CD4-positive, alpha-beta T cell (primary cell): ENCODE measurements at regions not wholly inside any gene's neighbourhood (a gene's known extent, or its start where the extent isn't known, plus 50 kb on each side); places are given as distances from the start of the nearest gene placed in this dataset.
A peak's percentile ranks its signal among the peaks of the same experiment; 100 is the strongest.

Experiments used
- ATAC-seq: fragments of 200-7000 bp; cut with Tn5 transposase; one replicate; pipeline ENCODE4 v1.10.0; 2022; ENCODE audit warnings: mild to moderate bottlenecking; ENCODE audit not compliant: poor library complexity
- CTCF ChIA-PET: fragments of 350-600 bp; sonication (Branson Sonifier 250); formaldehyde crosslinking; loops from one replicate; lab custom pipeline; 2021; ENCODE audit warnings: antibody characterized with exemption, inconsistent platforms; lab: Charles Lee
- POLR2A ChIA-PET: fragments of 350-600 bp; sonication (Branson Sonifier 250); formaldehyde crosslinking; loops from one replicate; lab custom pipeline; 2021; ENCODE audit warnings: antibody characterized with exemption, inconsistent platforms; lab: Charles Lee
- DNase-seq, 14 experiments: peaks; one replicate each; pipeline ENCODE4 v3.0.0-alpha.2; 2013 to 2020; ENCODE audit warnings: mixed read lengths in 2 of 14
- H3K27ac ChIP-seq, 2 donors: one replicate each; pipeline versions ENCODE4 v1.5.1 to v1.7.0; 2013; ENCODE audit warnings: low read length in 2 of 2, low read depth in 1 of 2, mild to moderate bottlenecking in 1 of 2
- H3K27me3 ChIP-seq, 2 experiments: 1 replicate in 1 of 2; 2 replicates in 1 of 2; pipeline versions ENCODE4 v1.6.1 to v1.7.0; 2013; ENCODE audit warnings: low read length in 2 of 2, control low read depth in 1 of 2, mild to moderate bottlenecking in 1 of 2, moderate library complexity in 1 of 2; ENCODE audit not compliant: insufficient read depth in 2 of 2, control insufficient read depth in 1 of 2
- H3K36me3 ChIP-seq: one replicate; pipeline ENCODE4 v1.6.1; 2013; ENCODE audit warnings: low read length, control low read depth; ENCODE audit not compliant: insufficient read depth
- H3K4me1 ChIP-seq: one replicate; pipeline ENCODE4 v1.6.1; 2013; ENCODE audit warnings: low read length, control low read depth; ENCODE audit not compliant: insufficient read depth
- H3K4me3 ChIP-seq: one replicate; pipeline ENCODE4 v1.5.1; 2013; ENCODE audit warnings: mild to moderate bottlenecking, low read length, moderate library complexity
- H3K9me3 ChIP-seq, 2 experiments: 1 replicate in 1 of 2; 2 replicates in 1 of 2; pipeline versions ENCODE4 v1.6.1 to v1.7.0; 2013; ENCODE audit warnings: low read length in 2 of 2, mild to moderate bottlenecking in 2 of 2, control low read depth in 1 of 2, moderate library complexity in 1 of 2; ENCODE audit not compliant: control insufficient read depth in 1 of 2, insufficient read depth in 1 of 2
- H3K27ac Mint-ChIP-seq: one replicate; pipeline ENCODE4 v1.8.0; 2020; ENCODE audit warnings: mixed read lengths
- H3K27me3 Mint-ChIP-seq: one replicate; pipeline ENCODE4 v1.8.0; 2021; ENCODE audit warnings: mixed read lengths
- H3K36me3 Mint-ChIP-seq: one replicate; pipeline ENCODE4 v1.8.0; 2021; ENCODE audit warnings: low read depth, mixed read lengths
- H3K4me1 Mint-ChIP-seq: one replicate; pipeline ENCODE4 v1.8.0; 2021; ENCODE audit warnings: low read depth, mixed read lengths
- H3K4me3 Mint-ChIP-seq: one replicate; pipeline ENCODE4 v1.8.0; 2020; ENCODE audit warnings: mild to moderate bottlenecking, mixed read lengths
- H3K9me3 Mint-ChIP-seq: one replicate; pipeline ENCODE4 v1.8.0; 2020; ENCODE audit warnings: mixed read lengths
- intact Hi-C, 2 experiments: fragments of 100-400 bp; cut with DNase I in 1 of 2; cut with micrococcal nuclease in 1 of 2; formaldehyde crosslinking; loops; one replicate each; pipeline versions ENCODE4 v1.15.1 to v1.9.0; 2023 to 2025; cut with DNase I, micrococcal nuclease
- TF ChIP-seq, protein P1 (sequence below): fragments of 200-600 bp; IDR thresholded peaks from one replicate; pipeline ENCODE4 v1.8.0; 2022; ENCODE audit warnings: antibody characterized with exemption, mild to moderate bottlenecking

- no peak for ATAC-seq
- Histone ChIP-seq H3K36me3 (no peaks in the 10 kb centered on the region), H3K27me3 (no peaks in the 10 kb centered on the region), H3K9me3 (no peaks in the 10 kb centered on the region), H3K4me1 (no peaks in the 10 kb centered on the region), H3K27ac (no peak overlapping the region), H3K4me3 (no peak overlapping the region)
- ChIA-PET CTCF (no interaction called here), POLR2A (no interaction called here)
- Mint-ChIP-seq H3K4me1 (no peaks in the 10 kb centered on the region), H3K27me3 (peaks cover 4% of the 10 kb centered on the region), H3K4me3 (no peak overlapping the region), H3K27ac (no peak overlapping the region), H3K9me3 (no peaks in the 10 kb centered on the region), H3K36me3 (no peaks in the 10 kb centered on the region)
- TF ChIP-seq, protein P1, sequence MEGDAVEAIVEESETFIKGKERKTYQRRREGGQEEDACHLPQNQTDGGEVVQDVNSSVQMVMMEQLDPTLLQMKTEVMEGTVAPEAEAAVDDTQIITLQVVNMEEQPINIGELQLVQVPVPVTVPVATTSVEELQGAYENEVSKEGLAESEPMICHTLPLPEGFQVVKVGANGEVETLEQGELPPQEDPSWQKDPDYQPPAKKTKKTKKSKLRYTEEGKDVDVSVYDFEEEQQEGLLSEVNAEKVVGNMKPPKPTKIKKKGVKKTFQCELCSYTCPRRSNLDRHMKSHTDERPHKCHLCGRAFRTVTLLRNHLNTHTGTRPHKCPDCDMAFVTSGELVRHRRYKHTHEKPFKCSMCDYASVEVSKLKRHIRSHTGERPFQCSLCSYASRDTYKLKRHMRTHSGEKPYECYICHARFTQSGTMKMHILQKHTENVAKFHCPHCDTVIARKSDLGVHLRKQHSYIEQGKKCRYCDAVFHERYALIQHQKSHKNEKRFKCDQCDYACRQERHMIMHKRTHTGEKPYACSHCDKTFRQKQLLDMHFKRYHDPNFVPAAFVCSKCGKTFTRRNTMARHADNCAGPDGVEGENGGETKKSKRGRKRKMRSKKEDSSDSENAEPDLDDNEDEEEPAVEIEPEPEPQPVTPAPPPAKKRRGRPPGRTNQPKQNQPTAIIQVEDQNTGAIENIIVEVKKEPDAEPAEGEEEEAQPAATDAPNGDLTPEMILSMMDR, result no peak
- intact Hi-C loops, result no loop called here
- no peak for DNase-seq
Measured at GRCh38 chr2:56128235-56128634, 55.6 kb upstream of the CCDC85A start.

GRCh38 chr2:56130463-56131070 lies 53.2 kb upstream of the CCDC85A start:
- Histone ChIP-seq H3K4me3 (no peak overlapping the region), H3K4me1 (no peaks in the 10 kb centered on the region), H3K9me3 (no peaks in the 10 kb centered on the region), H3K27ac (no peak overlapping the region), H3K36me3 (no peaks in the 10 kb centered on the region), H3K27me3 (no peaks in the 10 kb centered on the region)
- H3K4me1 Mint-ChIP-seq, result no peaks in the 10 kb centered on the region
- ChIA-PET CTCF (no interaction called here), POLR2A (no interaction called here)
- intact Hi-C loops, result loop anchor here in 1 of 2 experiments (5.0 kb wide), 1 partner anchor 413 kb away; no protein-coding TSS in a partner anchor
- H3K4me3 Mint-ChIP-seq, result no peak overlapping the region
- TF ChIP-seq, protein P1, result no peak
- no peak for ATAC-seq
- no peaks in the 10 kb centered on the region for H3K9me3 Mint-ChIP-seq
- no peaks in the 10 kb centered on the region for H3K27me3 Mint-ChIP-seq
- no peaks in the 10 kb centered on the region for H3K36me3 Mint-ChIP-seq
- H3K27ac Mint-ChIP-seq, result no peak overlapping the region
- no peak for DNase-seq

GRCh38 chr2:56132138-56132537 lies 51.7 kb upstream of the CCDC85A start:
- Histone ChIP-seq H3K36me3 (no peaks in the 10 kb centered on the region), H3K27me3 (no peaks in the 10 kb centered on the region), H3K4me1 (no peaks in the 10 kb centered on the region), H3K9me3 (no peaks in the 10 kb centered on the region), H3K27ac (no peak overlapping the region), H3K4me3 (no peak overlapping the region)
- Mint-ChIP-seq H3K9me3 (no peaks in the 10 kb centered on the region), H3K36me3 (no peaks in the 10 kb centered on the region), H3K4me3 (no peak overlapping the region), H3K4me1 (no peaks in the 10 kb centered on the region), H3K27ac (no peak overlapping the region), H3K27me3 (no peaks in the 10 kb centered on the region)
- intact Hi-C loops, result loop anchor here in 1 of 2 experiments (5.0 kb wide), 1 partner anchor 415 kb away; no protein-coding TSS in a partner anchor
- ChIA-PET CTCF (no interaction called here), POLR2A (no interaction called here)
- DNase-seq, result peak in 2 of 14 experiments; percentile 1 to 4
- ATAC-seq, result no peak
- TF ChIP-seq, protein P1, result no peak
